HG02623 (cell line): ENCODE measurements at regions not wholly inside any gene's neighbourhood (a gene's known extent, or its start where the extent isn't known, plus 50 kb on each side); places are given as distances from the start of the nearest gene placed in this dataset.

Source experiments
- ATAC-seq: cut with Tn5 transposase; IDR thresholded peaks from one replicate; pipeline ENCODE4 v1.9.1; 2021; ENCODE audit warnings: moderate library complexity; ENCODE audit not compliant: unreplicated experiment

- ATAC-seq = no peak
Observed at GRCh38 chr6:134511984-134512683, 194.2 kb upstream of the SGK1 start.

DNA sequence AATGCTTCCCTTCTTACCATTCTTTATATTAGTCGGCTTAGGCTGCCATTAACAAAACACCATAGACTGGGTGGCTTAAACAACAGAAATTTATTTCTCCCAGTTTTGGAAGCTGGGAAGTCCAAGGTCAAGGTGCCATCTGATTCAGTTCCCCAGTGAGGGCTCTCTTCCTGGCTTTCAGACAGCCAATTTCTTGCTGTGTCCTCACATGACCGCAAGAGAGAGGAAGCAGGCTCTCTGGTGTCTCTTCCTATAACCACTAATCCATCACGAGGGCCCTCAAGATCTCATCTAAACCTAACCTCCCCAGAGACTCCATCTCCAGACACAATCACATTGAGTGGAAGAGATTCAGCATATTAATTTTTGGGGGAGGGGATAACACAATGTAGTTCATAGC is 193.0 kb upstream of the SGK1 start:
- ATAC-seq = no peak

- ATAC-seq = no peak
Observed at GRCh38 chr6:134510142-134510541, 192.2 kb upstream of the SGK1 start.

GRCh38 chr6:134508862-134509498 is 191.1 kb upstream of the SGK1 start:
- no peak for ATAC-seq

GRCh38 chr6:134506162-134506561 is 188.2 kb upstream of the SGK1 start:
- ATAC-seq = no peak

- ATAC-seq = no peak
Observed at GRCh38 chr6:134503585-134504281, 185.8 kb upstream of the SGK1 start.

DNA sequence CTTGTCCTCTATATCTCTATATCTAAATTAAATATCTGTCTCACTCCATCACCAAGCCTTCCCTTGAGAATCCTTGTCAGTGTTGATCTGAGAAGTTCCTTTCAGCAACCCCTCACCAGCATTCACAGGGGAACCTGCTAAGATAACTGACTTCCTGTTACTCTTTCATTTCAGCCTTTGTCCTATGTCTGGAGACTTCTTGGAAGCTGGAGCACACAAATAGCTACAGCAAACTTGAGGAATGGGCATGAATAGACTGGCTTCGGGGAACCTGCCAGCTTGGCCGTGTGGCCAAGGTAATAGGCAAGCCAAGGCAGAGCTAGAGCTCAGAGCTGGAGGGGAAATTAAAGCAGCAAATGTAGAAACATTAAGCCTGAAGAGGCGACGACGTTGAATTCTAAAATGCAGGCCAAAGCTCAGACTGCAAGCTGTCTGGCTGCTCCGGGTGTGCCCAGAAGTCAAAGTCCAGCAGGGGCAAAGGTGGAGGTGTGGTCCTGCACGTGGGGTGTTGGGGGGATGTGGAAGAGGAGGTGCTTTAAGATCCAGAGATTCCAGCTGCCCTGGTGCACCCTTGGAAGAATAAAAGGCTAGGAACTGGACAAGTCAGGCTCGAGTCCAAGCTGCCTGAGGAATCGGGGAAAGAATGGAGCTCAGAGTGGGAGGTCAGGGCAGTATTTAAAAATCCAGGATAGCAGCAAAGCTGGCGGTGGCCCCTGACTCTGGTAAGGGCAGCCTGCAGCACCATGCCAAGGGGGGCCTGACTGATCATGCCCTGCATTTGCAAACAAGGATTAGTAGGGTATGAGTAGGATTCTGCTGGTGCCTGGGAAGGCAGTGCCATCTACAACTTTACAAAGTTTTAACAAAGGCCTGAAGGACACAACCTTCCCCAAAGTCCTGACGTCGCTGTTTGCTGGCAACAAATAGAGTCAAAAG is 185.0 kb upstream of the SGK1 start:
- ATAC-seq = no peak

DNA sequence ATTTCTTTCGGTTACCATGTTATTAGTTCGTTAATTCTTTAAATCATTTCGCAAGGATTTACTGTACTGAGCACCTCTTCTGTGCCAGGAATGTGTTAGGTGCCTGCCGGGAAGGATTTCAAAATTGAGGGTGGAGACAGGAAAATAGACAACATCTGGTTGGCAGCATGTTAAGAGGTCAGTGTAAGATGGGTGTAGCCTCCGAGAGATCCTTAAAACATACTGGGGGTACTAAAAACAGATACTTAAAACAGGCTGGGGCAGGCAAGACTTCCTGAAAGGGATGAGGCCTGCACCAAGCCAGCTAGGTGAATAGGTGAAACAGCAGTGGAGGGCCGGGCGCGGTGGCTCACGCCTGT is 178.0 kb upstream of the SGK1 start:
- ATAC-seq = no peak

- no peak for ATAC-seq
Observed at GRCh38 chr6:134495203-134495889, 177.4 kb upstream of the SGK1 start.

GRCh38 chr6:134493789-134494188 is 175.9 kb upstream of the SGK1 start:
- ATAC-seq = no peak

DNA sequence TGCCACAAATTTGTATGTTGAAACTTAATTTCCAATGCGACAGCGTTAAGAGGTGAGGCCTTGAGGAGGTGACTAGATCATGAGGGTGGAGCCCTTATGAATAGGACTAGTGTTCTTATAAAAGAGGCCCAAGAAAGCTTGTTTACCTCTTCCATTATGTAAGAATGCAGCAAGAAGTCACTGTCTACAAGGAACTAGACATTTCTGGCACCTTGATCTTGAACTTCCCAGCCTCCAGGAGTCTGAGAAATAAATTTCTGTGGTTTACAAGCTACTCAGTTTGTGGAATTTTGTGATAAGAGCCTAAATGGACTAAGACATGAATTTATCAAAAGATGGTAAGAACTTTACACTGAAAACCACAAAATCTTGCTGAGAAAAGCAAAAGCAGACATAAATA is 173.6 kb upstream of the SGK1 start:
- no peak for ATAC-seq

DNA sequence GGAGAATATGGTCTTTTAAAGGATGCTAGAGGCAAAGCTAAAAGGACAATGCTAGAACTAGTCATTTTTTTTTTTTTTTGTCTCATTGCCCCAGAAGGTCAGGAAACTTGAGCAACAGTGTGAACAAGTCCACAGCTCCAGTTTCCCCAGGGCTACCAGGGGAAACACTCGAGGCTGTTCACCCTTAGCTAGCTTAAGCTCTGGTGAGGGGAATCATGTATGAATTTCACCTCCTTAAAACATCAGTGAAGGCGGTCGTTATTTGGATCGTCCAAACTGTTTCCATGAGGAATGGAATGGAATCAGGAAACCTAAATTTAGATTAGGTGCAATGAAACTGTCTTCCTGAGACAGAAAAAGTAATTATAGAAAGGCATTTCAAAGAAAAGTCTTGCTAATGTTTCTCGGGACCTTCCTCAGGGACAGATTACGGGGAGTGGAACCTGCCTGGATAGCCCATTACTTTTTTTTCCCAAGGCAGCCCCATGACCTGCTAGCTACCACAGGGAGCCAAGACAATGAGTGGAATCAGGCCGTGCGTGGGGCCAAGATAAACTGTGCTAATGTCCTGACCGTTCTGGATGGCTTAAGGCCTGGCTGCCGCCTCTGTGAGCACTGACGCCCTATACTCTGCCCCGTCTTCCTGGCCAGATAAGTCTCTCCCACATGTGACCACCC is 164.8 kb upstream of the SGK1 start:
- no peak for ATAC-seq

DNA sequence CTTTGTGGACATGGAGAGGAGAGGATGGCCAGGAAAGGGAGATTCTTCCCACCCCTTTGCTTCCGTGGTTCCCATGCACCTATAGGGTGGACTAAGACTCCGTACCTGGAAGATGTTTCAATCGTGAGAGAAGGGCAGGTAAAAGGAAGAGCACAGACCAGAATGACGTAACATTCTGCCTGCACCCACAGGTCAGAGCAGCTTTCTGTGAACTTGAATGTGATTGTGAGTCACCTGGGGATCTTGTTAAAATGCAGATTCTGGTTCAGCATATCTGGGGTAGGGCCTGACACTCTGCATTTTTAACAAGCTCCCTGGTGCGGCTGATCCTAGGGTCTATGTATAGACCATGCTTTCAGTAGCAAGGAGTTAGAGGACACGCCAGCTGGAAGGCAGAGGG is 164.1 kb upstream of the SGK1 start:
- ATAC-seq = no peak

GRCh38 chr6:134480593-134480992 is 162.7 kb upstream of the SGK1 start:
- no peak for ATAC-seq

DNA sequence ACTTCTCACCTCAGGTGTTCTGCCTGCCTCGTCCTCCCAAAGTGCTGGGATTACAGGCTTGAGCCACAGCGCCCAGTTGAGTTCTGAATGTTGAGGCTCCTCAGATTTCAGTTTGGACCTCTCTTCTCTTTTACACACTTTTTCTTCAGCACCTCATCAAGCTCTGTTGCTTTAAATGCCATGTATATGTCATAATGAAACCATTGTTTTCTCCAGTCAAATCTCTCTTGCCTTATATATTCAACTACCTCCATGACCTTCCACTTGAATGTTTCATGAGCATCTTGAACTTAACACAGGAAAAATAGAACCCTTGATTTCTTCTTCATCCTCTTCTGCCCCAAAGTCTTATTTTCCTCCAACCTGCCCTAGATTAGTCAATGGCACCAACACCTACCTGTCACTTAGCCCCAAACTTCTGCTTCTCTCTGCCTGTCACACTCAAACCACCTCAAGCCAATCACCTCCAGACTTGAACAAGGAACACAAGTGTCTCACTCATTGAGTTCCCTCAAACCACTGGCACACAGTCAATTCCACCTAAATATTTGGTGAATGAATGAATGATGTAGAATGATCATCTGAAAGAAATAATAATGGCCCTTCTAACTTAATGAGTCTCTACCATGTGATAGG is 161.0 kb upstream of the SGK1 start:
- no peak for ATAC-seq

- ATAC-seq = no peak
Observed at GRCh38 chr6:134477991-134478635, 160.2 kb upstream of the SGK1 start.

DNA sequence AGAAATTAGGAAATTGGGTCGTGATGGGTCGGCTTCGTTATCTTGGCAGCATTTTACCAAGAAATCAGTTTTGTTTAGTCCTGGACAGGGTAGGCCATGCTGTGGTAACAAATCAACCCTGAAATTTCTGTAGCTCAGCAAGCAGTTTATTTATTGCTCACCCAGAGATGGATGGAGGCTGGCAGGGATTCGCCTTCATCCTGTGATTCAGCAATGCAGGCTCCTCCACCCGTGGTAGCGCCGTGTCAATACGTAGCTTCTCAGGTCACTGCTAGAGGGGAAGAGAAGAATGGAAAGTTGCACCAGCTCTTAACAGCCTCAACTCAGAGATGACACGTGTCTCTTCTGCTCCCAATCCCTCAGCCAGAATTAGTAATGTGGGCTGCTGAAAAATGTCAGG is 157.0 kb upstream of the SGK1 start:
- no peak for ATAC-seq

GRCh38 chr6:134472661-134473060 is 154.7 kb upstream of the SGK1 start:
- no peak for ATAC-seq

DNA sequence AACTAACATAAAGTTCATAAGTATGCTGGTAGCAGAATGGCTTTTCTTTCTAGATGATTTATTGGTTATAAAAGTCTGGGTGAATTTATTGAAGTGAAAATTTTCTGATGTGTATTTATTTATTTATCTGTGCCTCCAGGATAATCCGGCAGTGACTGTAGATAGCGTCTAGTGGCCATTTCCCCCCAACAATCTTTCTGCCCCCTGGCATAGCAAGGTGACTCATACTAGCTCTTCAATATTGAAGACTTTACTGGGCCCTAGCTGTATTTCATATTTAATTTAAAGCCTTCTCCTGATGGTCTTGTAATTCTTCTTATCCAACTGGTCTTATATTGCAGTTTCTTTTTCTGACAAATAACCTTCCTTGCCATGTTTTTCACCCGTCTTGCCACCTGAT is 154.1 kb upstream of the SGK1 start:
- no peak for ATAC-seq
